Heart right ventricle (tissue), 16 donors: ENCODE measurements at regions not wholly inside any gene's neighbourhood (a gene's known extent, or its start where the extent isn't known, plus 50 kb on each side); places are given as distances from the start of the nearest gene placed in this dataset.

Experiments used
- ATAC-seq, 8 donors: fragments of 200-7000 bp; cut with Tn5 transposase; one replicate each; pipeline ENCODE4 v1.9.1; 2020; ENCODE audit warnings: mild to moderate bottlenecking in 8 of 8, moderate library complexity in 8 of 8, moderate number of reproducible peaks in 1 of 8
- DNase-seq, 2 donors: peaks; one replicate each; pipeline ENCODE4 v3.0.0-alpha.2; 2020
- H3K27ac ChIP-seq, 10 donors: fragments of 200-600 bp; sonication (generic) in 2 of 10; one replicate each; pipeline versions ENCODE4 v1.5.0 to v1.8.0; 2020 to 2022; ENCODE audit warnings: mild to moderate bottlenecking in 3 of 10
- H3K27me3 ChIP-seq, 7 donors: fragments of 200-600 bp; one replicate each; pipeline ENCODE4 v1.8.0; 2021 to 2022; ENCODE audit warnings: mild to moderate bottlenecking in 2 of 7
- H3K36me3 ChIP-seq, 9 donors: fragments of 200-600 bp; sonication (generic) in 1 of 9; one replicate each; pipeline versions ENCODE4 v1.5.0 to v1.8.0; 2020 to 2022; ENCODE audit warnings: mild to moderate bottlenecking in 2 of 9
- H3K4me1 ChIP-seq, 9 donors: fragments of 200-600 bp; sonication (generic) in 1 of 9; one replicate each; pipeline versions ENCODE4 v1.5.0 to v1.8.0; 2020 to 2022; ENCODE audit warnings: mild to moderate bottlenecking in 4 of 9
- H3K4me3 ChIP-seq, 10 donors: fragments of 200-600 bp; sonication (generic) in 2 of 10; one replicate each; pipeline versions ENCODE4 v1.5.0 to v1.8.0; 2020 to 2022; ENCODE audit warnings: mild to moderate bottlenecking in 7 of 10, moderate library complexity in 2 of 10
- H3K9me3 ChIP-seq, 11 donors: fragments of 200-600 bp in 10 of 11; sonication (generic) in 2 of 11; one replicate each; pipeline versions ENCODE4 v1.5.0 to v1.8.0; 2013 to 2022; ENCODE audit warnings: mild to moderate bottlenecking in 2 of 11, control low read depth in 1 of 11, moderate library complexity in 1 of 11
- WGBS, 2 donors: extraction: QIAGEN DNeasy Blood & Tissue Kit; methylation state at CpG; one replicate each; pipeline ENCODE4 v1.1.7; 2013; ENCODE audit warnings: inconsistent platforms in 1 of 2; 5-methylcytosine and 5-hydroxymethylcytosine counted together
- intact Hi-C, 10 donors: fragments of 100-400 bp; cut with DNase I; formaldehyde crosslinking; loops; one replicate each; pipeline versions ENCODE4 v1.11.1 to v1.14.2; 2022
- TF ChIP-seq, protein P1 (sequence below), 9 donors: fragments of 200-600 bp; sonication (generic) in 2 of 9; IDR thresholded peaks; one replicate each; pipeline versions ENCODE4 v1.5.0 to v1.8.0; 2021 to 2022; ENCODE audit warnings: antibody characterized with exemption in 9 of 9, mild to moderate bottlenecking in 5 of 9, moderate library complexity in 1 of 9
- donor health status: Arrhythmogenic right ventricular cardiomyopathy.
- donor health status: ischemic (EF 13 %, LVEDD 7.1; RV severe dilation, severe dysfunction).
- donor health status: healthy with polysubstance abuse.
- donor health status: DM: no; HTN: yes; CAD: no.
- donor health status: DM: no; HTN: no; CAD: no.
- donor health status: ischemic (EF 25% LVEDD 6.9; RV normal size, moderate dysfunction).
- donor health status: ischemic (EF 25% LVEDD 5.7; RV mildly dilated, moderate dysfunction).
- donor health status: healthy.
- donor health status: DM: yes; HTN: yes; CAD: no.
- donor health status: Ischemic cardiomyopathy.
- donor health status: ischemic (EF 35%, LVEDD 5.7; RV mildly dilated, moderate dysfunction).
- donor health status: nonischemic (EF 11% LVEDD 7.7; RV severe dilation, severe dysfunction).
- donor health status: DM: yes; HTN: yes; CAD: no.
- donor health status: PGD.
- donor health status: ischemic (EF 29% LVEDD 5.4; RV normal size, mild dysfunction).
- donor health status: nonischemic (EF 23%, LVEDD 6.1; RV moderate dilation, normal function).

DNA sequence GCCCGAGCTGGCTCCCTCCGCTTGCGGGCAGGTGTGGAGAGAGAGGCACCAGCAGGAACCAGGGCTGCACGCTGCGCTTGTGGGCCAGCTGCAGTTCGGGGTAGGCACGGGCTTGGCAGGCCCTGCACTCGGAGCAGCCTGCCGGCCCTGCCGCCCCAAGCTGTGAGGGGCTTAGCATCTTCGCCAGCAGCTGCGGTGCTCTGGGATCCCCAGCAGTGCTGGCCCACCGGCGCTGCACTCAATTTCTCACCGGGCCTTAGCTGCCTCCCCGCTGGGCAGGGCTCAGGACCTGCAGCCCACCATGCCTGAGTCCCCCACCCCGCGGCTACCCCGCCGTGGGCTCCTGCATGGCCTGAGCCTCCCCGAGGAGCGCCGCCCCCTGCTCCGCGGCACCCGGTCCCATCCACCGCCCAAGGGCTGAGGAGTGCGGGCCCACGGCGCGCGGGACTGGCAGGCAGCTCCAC is 434.4 kb upstream of the RGPD4 start:
- H3K27ac ChIP-seq, result no peak overlapping the region
- H3K4me3 ChIP-seq, result no peak overlapping the region
- TF ChIP-seq, protein P1, sequence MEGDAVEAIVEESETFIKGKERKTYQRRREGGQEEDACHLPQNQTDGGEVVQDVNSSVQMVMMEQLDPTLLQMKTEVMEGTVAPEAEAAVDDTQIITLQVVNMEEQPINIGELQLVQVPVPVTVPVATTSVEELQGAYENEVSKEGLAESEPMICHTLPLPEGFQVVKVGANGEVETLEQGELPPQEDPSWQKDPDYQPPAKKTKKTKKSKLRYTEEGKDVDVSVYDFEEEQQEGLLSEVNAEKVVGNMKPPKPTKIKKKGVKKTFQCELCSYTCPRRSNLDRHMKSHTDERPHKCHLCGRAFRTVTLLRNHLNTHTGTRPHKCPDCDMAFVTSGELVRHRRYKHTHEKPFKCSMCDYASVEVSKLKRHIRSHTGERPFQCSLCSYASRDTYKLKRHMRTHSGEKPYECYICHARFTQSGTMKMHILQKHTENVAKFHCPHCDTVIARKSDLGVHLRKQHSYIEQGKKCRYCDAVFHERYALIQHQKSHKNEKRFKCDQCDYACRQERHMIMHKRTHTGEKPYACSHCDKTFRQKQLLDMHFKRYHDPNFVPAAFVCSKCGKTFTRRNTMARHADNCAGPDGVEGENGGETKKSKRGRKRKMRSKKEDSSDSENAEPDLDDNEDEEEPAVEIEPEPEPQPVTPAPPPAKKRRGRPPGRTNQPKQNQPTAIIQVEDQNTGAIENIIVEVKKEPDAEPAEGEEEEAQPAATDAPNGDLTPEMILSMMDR (IDR thresholded peaks at IDR 0.05), result no peak
- peaks cover 0 to 9% (median 0%) of the 10 kb centered on the region in 11 donors for H3K9me3 ChIP-seq
- no peaks in the 10 kb centered on the region for H3K4me1 ChIP-seq
- 95% methylated on average over 32 of the region's 32 CpGs for WGBS, 2 donors
- intact Hi-C loops, result no loop called here
- DNase-seq, result peak in 1 of 2 donors; percentile 8
- no peaks in the 10 kb centered on the region for H3K27me3 ChIP-seq
- no peak for ATAC-seq
- H3K36me3 ChIP-seq, result no peaks in the 10 kb centered on the region

DNA sequence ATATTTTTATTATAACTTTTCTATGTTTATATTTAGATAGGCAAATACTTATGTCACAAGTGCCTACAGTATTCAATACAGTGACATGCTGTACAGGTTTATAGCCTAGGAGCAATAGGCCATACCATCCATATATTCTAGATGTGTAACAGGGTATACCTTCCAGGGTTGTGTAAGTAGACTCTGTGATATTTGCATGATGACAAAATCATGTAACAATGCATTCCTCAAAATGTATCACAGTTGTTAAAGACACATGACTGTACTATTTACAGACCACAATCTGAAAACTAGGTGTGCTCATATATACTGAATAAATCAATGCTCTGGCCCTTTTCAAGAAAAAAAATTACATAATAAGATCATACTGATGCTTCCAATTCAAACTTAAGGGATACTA is 433.2 kb upstream of the RGPD4 start:
- ATAC-seq (no peak), DNase-seq (no peak)
- TF ChIP-seq, protein P1 (IDR thresholded peaks at IDR 0.05), result no peak

DNA sequence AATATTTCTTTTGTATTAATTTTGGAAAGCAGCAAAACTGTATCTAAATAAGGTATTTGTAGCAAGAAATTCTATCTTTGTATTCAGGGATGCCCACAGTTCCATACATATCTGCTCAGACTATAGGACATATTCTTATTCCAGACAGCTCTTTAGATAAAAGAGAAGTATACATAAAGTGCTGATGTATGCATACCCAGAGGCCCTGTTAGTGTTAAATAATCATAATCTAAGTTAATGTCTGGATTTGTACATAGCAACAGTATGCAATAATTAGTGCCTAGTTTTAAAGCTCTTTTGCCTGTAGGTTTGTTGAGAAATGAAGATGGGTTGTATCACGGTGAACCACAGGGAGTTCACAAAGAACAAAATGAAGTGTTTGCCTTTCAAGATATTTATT is 428.0 kb upstream of the RGPD4 start:
- Histone ChIP-seq H3K4me3 (no peak overlapping the region), H3K9me3 (no peaks in the 10 kb centered on the region), H3K27ac (no peak overlapping the region), H3K36me3 (no peaks in the 10 kb centered on the region), H3K4me1 (no peaks in the 10 kb centered on the region), H3K27me3 (no peaks in the 10 kb centered on the region)
- ATAC-seq (no peak), DNase-seq (no peak)
- intact Hi-C loops, result no loop called here
- TF ChIP-seq, protein P1 (IDR thresholded peaks at IDR 0.05), result no peak
- WGBS, 2 donors, result 94 to 98% methylated on average over 1 of the region's 1 CpG

More for the DNA sequence above, 433.2 kb upstream of the RGPD4 start:
- intact Hi-C loops, result no loop called here
- no peaks in the 10 kb centered on the region for H3K36me3 ChIP-seq
- no peak overlapping the region for H3K27ac ChIP-seq
- no peaks in the 10 kb centered on the region for H3K27me3 ChIP-seq
- H3K4me1 ChIP-seq, result no peaks in the 10 kb centered on the region
- H3K9me3 ChIP-seq, result no peaks in the 10 kb centered on the region
- no peak overlapping the region for H3K4me3 ChIP-seq

DNA sequence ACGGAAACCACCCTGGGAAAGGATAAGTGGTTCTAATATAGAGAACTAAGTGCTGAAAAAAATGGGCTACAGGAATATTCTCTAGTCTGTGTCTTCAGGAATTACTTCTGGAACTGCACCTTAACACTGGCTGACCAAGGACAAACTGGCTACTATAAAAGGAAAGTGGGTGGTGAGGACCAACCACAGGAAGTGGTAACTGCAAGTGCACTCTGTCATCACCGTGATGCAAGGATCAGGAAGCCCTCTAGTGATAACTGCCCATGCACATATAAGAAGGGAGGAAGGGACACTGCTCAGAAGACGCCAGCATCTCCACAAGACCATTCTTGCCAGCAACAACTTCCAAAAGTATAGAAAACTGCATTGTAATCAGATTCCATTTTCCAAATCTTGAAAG is 424.4 kb upstream of the RGPD4 start:
- TF ChIP-seq, protein P1 (IDR thresholded peaks at IDR 0.05), result no peak
- H3K4me3 ChIP-seq, result no peak overlapping the region
- intact Hi-C loops, result no loop called here
- H3K27me3 ChIP-seq, result no peaks in the 10 kb centered on the region
- ATAC-seq (no peak), DNase-seq (no peak)
- 47 to 50% methylated on average over 3 of the region's 3 CpGs for WGBS, 2 donors
- no peaks in the 10 kb centered on the region for H3K36me3 ChIP-seq
- H3K9me3 ChIP-seq, result no peaks in the 10 kb centered on the region
- no peak overlapping the region for H3K27ac ChIP-seq
- H3K4me1 ChIP-seq, result no peaks in the 10 kb centered on the region

DNA sequence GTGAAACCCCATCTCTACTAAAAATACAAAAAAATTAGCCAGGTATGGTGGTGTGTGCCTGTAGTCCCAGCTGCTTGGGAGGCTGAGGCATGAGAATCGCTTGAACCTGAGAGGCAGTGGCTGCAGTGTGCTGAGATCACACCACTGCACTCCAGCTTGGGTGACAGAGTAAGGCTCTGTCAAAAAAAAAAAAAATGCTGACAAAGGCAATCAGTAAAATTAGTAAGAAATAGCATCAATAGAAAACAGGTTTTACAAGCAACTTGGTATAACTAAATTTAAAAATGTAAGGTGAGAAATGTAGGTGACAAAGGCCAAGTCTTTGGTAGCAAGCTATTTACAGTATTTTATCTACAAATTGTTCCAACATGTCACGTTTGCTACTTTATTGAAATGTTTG is 421.4 kb upstream of the RGPD4 start:
- WGBS, 2 donors, result 82 to 85% methylated on average over 2 of the region's 2 CpGs

More for the DNA sequence above, 421.4 kb upstream of the RGPD4 start:
- H3K4me3 ChIP-seq, result no peak overlapping the region
- intact Hi-C loops, result no loop called here
- no peak for DNase-seq
- H3K36me3 ChIP-seq, result no peaks in the 10 kb centered on the region
- H3K4me1 ChIP-seq, result no peaks in the 10 kb centered on the region
- H3K27me3 ChIP-seq, result no peaks in the 10 kb centered on the region
- TF ChIP-seq, protein P1 (IDR thresholded peaks at IDR 0.05), result no peak
- H3K27ac ChIP-seq, result no peak overlapping the region
- no peaks in the 10 kb centered on the region for H3K9me3 ChIP-seq
- no peak for ATAC-seq
